Thymus (tissue), 11 donors: ENCODE measurements at regions not wholly inside any gene's neighbourhood (a gene's known extent, or its start where the extent isn't known, plus 50 kb on each side); places are given as distances from the start of the nearest gene placed in this dataset.

ENCODE experiments used
- DNase-seq, 9 donors: peaks; one replicate each; pipeline ENCODE4 v3.0.0-alpha.2; 2013; ENCODE audit warnings: low spot score in 9 of 9, low read depth in 6 of 9, missing footprints in 1 of 9
- H3K27ac ChIP-seq, 2 donors: one replicate each; pipeline ENCODE4 v1.5.1; 2013; ENCODE audit warnings: control low read depth in 1 of 2, low read depth in 1 of 2, low read length in 1 of 2, mild to moderate bottlenecking in 1 of 2, moderate library complexity in 1 of 2
- H3K27me3 ChIP-seq, 2 donors: one replicate each; pipeline ENCODE4 v1.5.1; 2013; ENCODE audit warnings: low read length in 1 of 2; ENCODE audit not compliant: control insufficient read depth in 2 of 2, insufficient read depth in 1 of 2
- H3K36me3 ChIP-seq, 2 donors: one replicate each; pipeline ENCODE4 v1.5.1; 2013; ENCODE audit warnings: low read length in 1 of 2, mild to moderate bottlenecking in 1 of 2, moderate library complexity in 1 of 2; ENCODE audit not compliant: control insufficient read depth in 2 of 2, insufficient read depth in 2 of 2
- H3K4me1 ChIP-seq, 2 donors: one replicate each; pipeline ENCODE4 v1.5.1; 2013; ENCODE audit warnings: low read length in 2 of 2; ENCODE audit not compliant: control insufficient read depth in 2 of 2, insufficient read depth in 2 of 2
- H3K4me3 ChIP-seq, 2 donors: one replicate each; pipeline ENCODE4 v1.5.1; 2013; ENCODE audit warnings: low read length in 2 of 2, control low read depth in 1 of 2, mild to moderate bottlenecking in 1 of 2
- H3K9me3 ChIP-seq, 2 donors: one replicate each; pipeline ENCODE4 v1.5.1; 2013; ENCODE audit warnings: low read length in 1 of 2, mild to moderate bottlenecking in 1 of 2; ENCODE audit not compliant: control insufficient read depth in 2 of 2, insufficient read depth in 1 of 2
- WGBS: extraction: QIAGEN DNeasy Blood & Tissue Kit; methylation state at CpG from one replicate; pipeline ENCODE4 v1.1.7; 2013; 5-methylcytosine and 5-hydroxymethylcytosine counted together
- donor health status: healthy.

DNA sequence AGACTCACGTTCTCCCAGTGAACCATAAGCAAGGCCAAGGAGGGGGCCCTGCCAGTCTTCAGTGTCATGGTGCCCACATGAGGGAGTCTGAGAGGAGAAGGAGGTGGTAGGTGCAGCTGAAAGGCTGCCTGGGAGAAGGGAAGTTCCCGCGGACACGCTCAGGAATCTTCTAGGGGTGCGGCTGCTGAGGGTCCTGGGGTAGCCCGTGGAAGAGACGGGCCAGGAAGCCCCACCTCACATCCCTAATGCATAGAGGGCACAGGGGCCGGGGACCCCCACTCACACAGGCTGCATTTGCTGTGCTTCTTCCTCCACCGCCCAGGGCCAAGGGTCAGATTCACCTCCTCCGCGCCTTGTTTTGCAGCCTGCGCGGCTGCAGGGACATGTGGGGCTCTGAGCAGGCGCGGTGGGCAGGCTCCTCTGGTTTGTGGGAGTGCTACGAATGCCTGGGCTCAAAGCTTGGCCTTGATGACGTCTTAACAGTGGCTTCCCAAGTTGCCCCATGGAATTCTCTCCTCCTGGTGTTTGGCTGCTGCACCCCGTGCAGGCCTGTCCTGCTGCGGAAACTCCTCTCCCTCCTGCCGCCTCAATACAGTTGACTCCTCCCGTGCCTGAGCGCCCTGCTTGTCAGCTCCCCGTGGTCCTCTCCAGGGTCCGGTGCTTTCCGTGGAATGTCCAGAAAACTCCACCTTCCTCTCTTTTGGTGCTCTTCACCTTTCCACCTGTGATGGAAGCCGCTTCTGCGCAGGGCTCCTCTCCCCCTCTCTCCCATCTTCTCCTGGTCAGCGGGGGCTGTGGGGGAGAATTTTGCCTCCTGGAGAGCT lies 95.7 kb downstream of the VAPA start:
- H3K9me3 ChIP-seq = no peaks in the 10 kb centered on the region
- H3K27ac ChIP-seq = no peak overlapping the region
- WGBS = 97% methylated on average over 28 of the region's 28 CpGs
- H3K36me3 ChIP-seq = no peaks in the 10 kb centered on the region
- peaks cover 0 to 5% of the 10 kb centered on the region in 2 donors for H3K4me1 ChIP-seq
- H3K27me3 ChIP-seq = no peaks in the 10 kb centered on the region
- no peak overlapping the region for H3K4me3 ChIP-seq
- no peak for DNase-seq

DNA sequence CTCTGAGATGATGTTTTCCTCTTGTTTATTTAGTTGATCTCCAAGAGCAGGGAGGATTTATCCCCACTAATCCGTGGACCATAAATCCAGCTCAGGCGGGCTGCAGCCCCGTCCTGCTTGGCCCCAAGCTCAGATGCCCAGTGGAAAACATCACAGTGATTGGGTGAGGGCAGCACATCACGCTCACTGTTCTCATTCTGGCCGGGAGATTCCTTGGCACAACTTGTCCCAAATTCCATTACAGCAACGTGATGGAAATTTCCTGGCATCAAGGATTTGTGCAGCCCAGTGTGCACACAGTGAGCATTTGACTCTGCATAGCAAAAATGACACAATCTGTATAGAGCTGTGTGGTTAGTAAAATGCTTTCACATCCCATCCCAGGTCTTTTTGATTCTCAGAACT lies 96.8 kb downstream of the VAPA start:
- no peak overlapping the region for H3K4me3 ChIP-seq
- peaks cover 0 to 9% of the 10 kb centered on the region in 2 donors for H3K4me1 ChIP-seq
- 90% methylated on average over 6 of the region's 6 CpGs for WGBS
- no peak overlapping the region for H3K27ac ChIP-seq
- H3K9me3 ChIP-seq = no peaks in the 10 kb centered on the region
- no peak for DNase-seq
- no peaks in the 10 kb centered on the region for H3K36me3 ChIP-seq
- no peaks in the 10 kb centered on the region for H3K27me3 ChIP-seq

DNA sequence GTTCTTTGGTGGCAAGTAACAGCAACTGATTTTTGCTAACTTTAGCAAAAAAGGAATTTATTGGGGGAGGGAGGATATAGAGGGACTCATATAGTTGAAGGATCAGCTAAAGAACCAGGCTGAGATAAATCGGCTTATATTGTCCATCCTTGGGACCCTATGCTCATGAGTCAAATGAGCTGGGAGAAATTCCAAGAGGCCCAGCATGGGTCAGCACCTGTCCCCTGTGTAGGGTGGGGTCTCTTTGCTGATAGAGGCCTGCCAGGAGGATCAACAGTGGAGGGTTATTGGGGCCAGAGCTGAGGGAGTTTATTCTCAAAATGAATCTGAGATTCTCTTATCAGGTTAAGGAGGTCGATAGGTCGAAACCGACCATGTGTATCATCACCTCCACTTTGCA lies 97.2 kb downstream of the VAPA start:
- Histone ChIP-seq H3K27ac (no peak overlapping the region), H3K27me3 (no peaks in the 10 kb centered on the region), H3K4me1 (peaks cover 0 to 13% of the 10 kb centered on the region in 2 donors), H3K36me3 (no peaks in the 10 kb centered on the region), H3K9me3 (no peaks in the 10 kb centered on the region), H3K4me3 (no peak overlapping the region)
- 97% methylated on average over 4 of the region's 4 CpGs for WGBS
- DNase-seq = no peak

DNA sequence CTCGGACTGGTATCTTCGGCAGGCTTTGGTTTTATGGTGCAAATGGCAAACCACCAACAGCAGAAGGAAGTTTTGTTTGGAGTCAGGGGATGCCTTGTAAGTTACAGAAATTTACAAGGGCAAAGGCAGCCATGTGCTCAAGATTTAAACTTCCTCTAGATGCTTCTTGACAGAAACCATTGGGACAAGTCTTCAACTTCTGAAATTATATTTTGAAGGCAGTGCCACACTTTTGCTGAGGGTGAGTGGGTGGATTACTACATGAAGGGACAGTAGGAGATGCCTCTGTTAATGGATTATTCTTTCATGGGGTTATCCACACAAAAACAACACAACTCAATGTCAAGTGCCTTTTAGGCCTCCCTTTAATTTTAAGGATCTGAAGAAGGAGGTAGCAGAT lies 97.9 kb downstream of the VAPA start:
- H3K9me3 ChIP-seq = no peaks in the 10 kb centered on the region
- DNase-seq = no peak
- H3K27me3 ChIP-seq = no peaks in the 10 kb centered on the region
- no peaks in the 10 kb centered on the region for H3K36me3 ChIP-seq
- WGBS = over 99% methylated on average over 2 of the region's 2 CpGs
- no peak overlapping the region for H3K27ac ChIP-seq
- no peak overlapping the region for H3K4me3 ChIP-seq
- H3K4me1 ChIP-seq = peaks cover 0 to 16% of the 10 kb centered on the region in 2 donors

DNA sequence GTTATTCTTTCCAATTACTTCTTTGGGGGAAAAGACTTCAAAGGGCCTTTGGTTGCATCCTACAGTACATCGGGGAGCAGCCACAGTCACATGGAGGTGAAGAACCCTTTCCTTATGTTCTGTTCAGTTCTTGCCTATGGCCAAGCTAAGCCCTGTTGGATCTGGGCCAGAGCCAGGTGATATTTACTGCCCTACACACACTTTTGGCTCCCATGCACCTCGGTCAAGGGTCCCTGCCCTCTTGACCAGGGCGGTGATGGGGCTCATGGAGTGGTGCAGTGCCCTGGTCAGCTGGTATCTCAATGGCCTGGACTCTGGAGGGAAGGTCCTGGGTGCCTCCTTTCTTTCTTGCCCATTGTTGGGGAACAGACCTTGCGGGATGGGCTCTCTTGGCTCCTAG lies 98.7 kb downstream of the VAPA start:
- no peaks in the 10 kb centered on the region for H3K36me3 ChIP-seq
- WGBS = 96% methylated on average over 4 of the region's 4 CpGs
- H3K27me3 ChIP-seq = no peaks in the 10 kb centered on the region
- no peak overlapping the region for H3K27ac ChIP-seq
- no peak for DNase-seq
- no peaks in the 10 kb centered on the region for H3K9me3 ChIP-seq
- H3K4me1 ChIP-seq = peaks cover 0 to 16% of the 10 kb centered on the region in 2 donors
- no peak overlapping the region for H3K4me3 ChIP-seq

DNA sequence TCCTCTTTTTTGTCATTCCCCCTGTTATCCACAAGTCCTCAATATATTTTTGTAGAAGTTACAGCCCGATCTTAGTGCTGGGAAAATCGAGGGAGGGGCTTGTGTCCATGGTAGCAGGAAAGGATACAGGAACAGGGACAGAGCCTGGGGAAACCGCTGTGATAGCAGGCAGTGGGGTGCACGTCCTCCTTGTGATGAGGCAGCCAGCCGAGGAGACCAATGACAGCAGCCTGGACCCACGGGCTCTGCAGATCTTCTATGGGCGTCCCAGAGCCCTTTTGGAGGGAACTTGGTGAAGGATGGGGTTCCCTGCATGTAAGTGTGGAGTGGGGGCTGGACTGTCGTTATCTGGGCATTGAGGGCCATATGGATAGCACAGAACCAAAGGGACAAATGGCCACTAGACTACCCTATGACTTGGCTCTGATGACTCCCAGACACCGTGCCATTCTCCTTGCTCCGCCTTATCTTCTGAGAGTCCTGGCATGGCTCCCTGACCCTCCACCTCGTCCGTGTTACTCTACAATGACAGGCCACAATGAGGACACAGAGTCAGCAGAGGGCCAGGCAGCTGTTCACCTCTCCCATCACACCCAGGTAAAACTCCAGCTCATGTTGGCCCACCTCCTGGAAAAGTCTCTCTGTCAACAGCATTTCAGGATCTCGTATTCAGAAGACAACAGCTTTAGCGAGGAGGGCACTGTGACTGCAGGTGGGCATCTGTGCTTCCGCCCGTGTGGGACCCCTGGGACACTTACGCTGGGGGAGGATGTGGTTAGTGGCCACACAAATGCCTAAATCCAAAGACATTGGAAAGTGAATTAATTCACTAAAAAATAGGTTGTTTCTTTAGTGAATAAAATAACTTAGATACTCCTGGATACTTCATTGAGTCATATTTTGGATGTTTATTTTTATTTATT lies 100.1 kb downstream of the VAPA start:
- Histone ChIP-seq H3K27ac (no peak overlapping the region), H3K4me1 (peaks cover 0 to 16% of the 10 kb centered on the region in 2 donors), H3K9me3 (no peaks in the 10 kb centered on the region), H3K27me3 (no peaks in the 10 kb centered on the region), H3K36me3 (no peaks in the 10 kb centered on the region), H3K4me3 (no peak overlapping the region)
- DNase-seq = no peak
- WGBS = 76% methylated on average over 17 of the region's 17 CpGs

DNA sequence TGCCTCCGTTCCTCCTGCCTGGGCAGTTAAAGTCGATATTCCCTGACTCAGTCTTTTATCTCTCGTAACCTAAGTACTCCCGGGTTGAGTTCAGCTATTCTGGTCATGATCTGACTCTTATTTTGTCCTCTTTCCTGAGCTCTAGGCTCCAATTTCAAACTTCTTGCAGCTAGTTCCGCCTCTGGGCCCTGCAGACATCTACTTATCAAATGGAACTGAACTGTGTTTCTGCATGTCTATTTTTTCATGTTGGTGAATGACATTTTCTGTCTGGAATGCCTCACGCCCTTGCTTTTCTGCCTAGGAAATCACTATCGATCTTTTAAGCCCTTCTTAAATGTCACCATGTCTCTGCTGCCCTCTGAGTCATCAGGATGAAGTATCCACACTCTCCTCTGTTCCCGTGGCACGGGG lies 101.5 kb downstream of the VAPA start:
- no peak for DNase-seq
- H3K4me1 ChIP-seq = peaks cover 0 to 17% of the 10 kb centered on the region in 2 donors
- H3K9me3 ChIP-seq = no peaks in the 10 kb centered on the region
- 94% methylated on average over 9 of the region's 9 CpGs for WGBS
- H3K4me3 ChIP-seq = no peak overlapping the region
- no peak overlapping the region for H3K27ac ChIP-seq
- no peaks in the 10 kb centered on the region for H3K36me3 ChIP-seq
- H3K27me3 ChIP-seq = no peaks in the 10 kb centered on the region

DNA sequence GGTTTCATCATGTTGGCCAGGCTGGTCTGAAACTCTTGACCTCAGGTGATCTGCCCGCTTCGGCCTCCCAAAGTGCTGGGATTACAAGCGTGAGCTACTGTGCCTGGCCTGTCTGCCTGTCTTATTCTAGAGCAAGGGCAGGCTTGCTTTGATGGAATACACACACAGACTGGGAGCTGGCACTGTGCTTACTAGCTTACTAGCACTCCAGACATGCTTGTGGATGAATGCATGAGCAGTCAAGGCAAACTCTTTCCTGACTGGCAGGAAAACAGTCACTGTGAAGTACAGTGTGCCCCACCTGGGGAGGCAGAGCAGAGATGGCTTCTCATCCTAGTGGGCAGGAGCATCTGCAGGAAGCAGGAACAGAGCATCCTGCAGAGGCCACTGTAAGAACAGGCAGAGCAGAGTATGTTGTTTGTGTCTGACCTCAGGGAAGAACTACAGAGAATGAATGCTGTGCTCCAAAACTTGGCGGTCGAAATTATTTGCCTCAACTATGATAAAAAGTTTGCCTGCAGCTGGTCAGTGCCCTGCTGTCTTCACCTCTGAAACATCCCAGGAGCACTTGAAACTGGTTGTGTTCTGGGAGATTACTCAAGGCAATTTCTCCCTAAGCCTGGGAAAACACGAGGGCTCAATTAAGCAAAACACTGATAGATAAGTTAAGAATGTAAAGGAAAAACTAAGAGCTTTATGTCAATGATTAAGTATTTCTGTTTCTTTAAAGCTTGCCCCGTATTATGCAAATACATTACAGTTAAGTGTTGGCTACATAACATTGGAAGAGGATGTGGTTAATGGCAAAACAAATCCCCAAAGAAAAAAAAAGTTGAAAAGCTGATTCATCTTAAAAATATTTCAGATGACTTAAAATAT lies 102.4 kb downstream of the VAPA start:
- no peak overlapping the region for H3K27ac ChIP-seq
- no peak overlapping the region for H3K4me3 ChIP-seq
- H3K4me1 ChIP-seq = peaks cover 0 to 20% of the 10 kb centered on the region in 2 donors
- H3K9me3 ChIP-seq = no peaks in the 10 kb centered on the region
- no peaks in the 10 kb centered on the region for H3K27me3 ChIP-seq
- no peaks in the 10 kb centered on the region for H3K36me3 ChIP-seq
- DNase-seq = peak in 1 of 9 donors; percentile 36
- WGBS = 71% methylated on average over 7 of the region's 7 CpGs
